Left forelimb (tissue), 1 donor: ENCODE measurements at regions not wholly inside any gene's neighbourhood (a gene's known extent, or its start where the extent isn't known, plus 50 kb on each side); places are given as distances from the start of the nearest gene placed in this dataset.
"Not testable (repeated sequence)": the region's sequence is repeated elsewhere in the genome, so short reads cannot be mapped to it uniquely, and the experiment has no call there.

Source experiments
- DNase-seq: peaks from one replicate; pipeline ENCODE4 v3.0.0-alpha.2; 2018; ENCODE audit warnings: low spot score

- DNase-seq, result no peak
These were observed 354.0 kb downstream of the FOXL1 start for GRCh38 chr16:86932130-86932982.

- DNase-seq, result no peak
These were observed 356.4 kb downstream of the FOXL1 start for GRCh38 chr16:86934581-86935375.

- no peak for DNase-seq
These were observed 361.3 kb downstream of the FOXL1 start for GRCh38 chr16:86939609-86940008.

- no peak for DNase-seq
These were observed 363.4 kb downstream of the FOXL1 start for GRCh38 chr16:86941731-86942130.

- DNase-seq, result no peak
These were observed 364.1 kb downstream of the FOXL1 start for GRCh38 chr16:86942151-86943051.

- no peak for DNase-seq
These were observed 367.0 kb downstream of the FOXL1 start for GRCh38 chr16:86945166-86945900.

GRCh38 chr16:86946396-86946795 lies 368.0 kb downstream of the FOXL1 start:
- DNase-seq, result no peak

GRCh38 chr16:86946981-86947380 lies 368.6 kb downstream of the FOXL1 start:
- no peak for DNase-seq

GRCh38 chr16:86948046-86948445 lies 369.1 kb downstream of the C16orf95 start:
- no peak for DNase-seq

GRCh38 chr16:86949116-86949515 lies 368.1 kb downstream of the C16orf95 start:
- DNase-seq, result no peak

GRCh38 chr16:86949630-86950029 lies 367.6 kb downstream of the C16orf95 start:
- no peak for DNase-seq

- DNase-seq, result no peak
These were observed 366.0 kb downstream of the C16orf95 start for GRCh38 chr16:86951041-86951822.

GRCh38 chr16:86951831-86952598 lies 365.2 kb downstream of the C16orf95 start:
- no peak for DNase-seq

GRCh38 chr16:86952769-86953168 lies 364.4 kb downstream of the C16orf95 start:
- no peak for DNase-seq

GRCh38 chr16:86953631-86954391 lies 363.4 kb downstream of the C16orf95 start:
- DNase-seq, result no peak

GRCh38 chr16:86955136-86955855 lies 361.9 kb downstream of the C16orf95 start:
- no peak for DNase-seq

GRCh38 chr16:86956437-86956836 lies 360.8 kb downstream of the C16orf95 start:
- no peak for DNase-seq

- DNase-seq, result not testable (repeated sequence)
These were observed 359.5 kb downstream of the C16orf95 start for GRCh38 chr16:86957662-86958198.
